Endothelial cell (in vitro differentiated cells): ENCODE measurements at regions not wholly inside any gene's neighbourhood (a gene's known extent, or its start where the extent isn't known, plus 50 kb on each side); places are given as distances from the start of the nearest gene placed in this dataset.
"Not testable (repeated sequence)": the region's sequence is repeated elsewhere in the genome, so short reads cannot be mapped to it uniquely, and the experiment has no call there.

Experiments used
- DNase-seq: peaks from one replicate; pipeline ENCODE4 v3.0.0; 2021; ENCODE audit warnings: low spot score
- H3K27ac Mint-ChIP-seq: one replicate; pipeline ENCODE4 v1.8.0; 2021; ENCODE audit warnings: mixed read lengths, inconsistent platforms; ENCODE audit not compliant: unreplicated experiment
- H3K27me3 Mint-ChIP-seq: one replicate; pipeline ENCODE4 v1.8.0; 2021; ENCODE audit warnings: mild to moderate bottlenecking, moderate library complexity, mixed read lengths, inconsistent platforms; ENCODE audit not compliant: unreplicated experiment
- H3K36me3 Mint-ChIP-seq: one replicate; pipeline ENCODE4 v1.8.0; 2021; ENCODE audit warnings: mild to moderate bottlenecking, low read depth, mixed read lengths, inconsistent platforms; ENCODE audit not compliant: unreplicated experiment
- H3K4me1 Mint-ChIP-seq: one replicate; pipeline ENCODE4 v1.8.0; 2021; ENCODE audit warnings: mild to moderate bottlenecking, mixed read lengths, inconsistent platforms; ENCODE audit not compliant: unreplicated experiment
- H3K4me3 Mint-ChIP-seq: one replicate; pipeline ENCODE4 v1.8.0; 2021; ENCODE audit warnings: mild to moderate bottlenecking, mixed read lengths, inconsistent platforms; ENCODE audit not compliant: unreplicated experiment
- H3K9me3 Mint-ChIP-seq: one replicate; pipeline ENCODE4 v1.8.0; 2021; ENCODE audit warnings: mixed read lengths, inconsistent platforms; ENCODE audit not compliant: unreplicated experiment
- TF ChIP-seq, protein P1 (sequence below): fragments of 200-600 bp; sonication (generic); IDR thresholded peaks from one replicate; pipeline ENCODE4 v1.5.0; 2021; ENCODE audit warnings: antibody characterized with exemption; ENCODE audit not compliant: unreplicated experiment

DNA sequence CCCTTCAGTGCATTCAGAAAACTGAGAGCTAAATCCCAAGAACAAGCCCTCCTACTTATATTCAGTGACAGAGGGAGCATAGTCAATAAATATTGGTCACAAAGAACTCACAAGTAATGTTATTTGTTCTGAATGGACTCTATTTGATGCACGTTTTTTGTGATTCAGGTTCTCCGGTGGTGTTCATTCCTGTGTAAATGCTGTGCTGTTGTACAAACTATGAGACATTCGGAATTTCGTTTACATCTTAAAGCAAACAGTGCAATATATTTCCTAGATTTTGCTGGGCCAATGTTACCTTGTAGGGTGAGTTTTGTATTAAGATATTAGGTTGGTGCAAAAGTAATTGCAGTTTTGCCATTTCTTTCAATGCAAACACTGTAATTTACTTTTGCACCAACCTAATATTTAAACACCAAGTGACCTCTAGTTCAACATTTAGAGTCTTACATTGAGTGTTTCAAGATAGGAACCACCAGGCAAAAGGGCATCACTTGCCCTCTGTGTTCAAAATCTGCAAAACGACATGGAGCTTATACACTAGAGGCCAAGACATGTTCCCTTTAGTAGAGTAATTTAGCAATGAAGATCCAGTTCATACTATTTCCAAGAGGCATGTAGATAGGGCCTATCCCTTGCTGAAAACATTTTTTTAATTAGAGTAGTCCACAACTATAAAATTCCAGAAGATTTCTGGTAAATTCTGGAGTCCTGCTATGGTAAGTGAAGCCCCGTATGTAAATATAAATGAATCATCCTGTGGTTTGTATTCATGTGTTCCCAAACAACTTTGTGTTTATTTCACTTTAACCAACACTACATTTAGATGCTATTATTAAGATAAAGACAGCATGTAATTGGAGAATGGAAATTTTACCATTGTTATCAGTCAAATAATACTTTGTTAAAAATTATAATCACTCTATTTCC is 444.0 kb upstream of the PTGER4 start:
- H3K4me3 Mint-ChIP-seq = no peak overlapping the region
- no peaks in the 10 kb centered on the region for H3K36me3 Mint-ChIP-seq
- H3K27me3 Mint-ChIP-seq = no peaks in the 10 kb centered on the region
- no peak for DNase-seq
- TF ChIP-seq, protein P1, sequence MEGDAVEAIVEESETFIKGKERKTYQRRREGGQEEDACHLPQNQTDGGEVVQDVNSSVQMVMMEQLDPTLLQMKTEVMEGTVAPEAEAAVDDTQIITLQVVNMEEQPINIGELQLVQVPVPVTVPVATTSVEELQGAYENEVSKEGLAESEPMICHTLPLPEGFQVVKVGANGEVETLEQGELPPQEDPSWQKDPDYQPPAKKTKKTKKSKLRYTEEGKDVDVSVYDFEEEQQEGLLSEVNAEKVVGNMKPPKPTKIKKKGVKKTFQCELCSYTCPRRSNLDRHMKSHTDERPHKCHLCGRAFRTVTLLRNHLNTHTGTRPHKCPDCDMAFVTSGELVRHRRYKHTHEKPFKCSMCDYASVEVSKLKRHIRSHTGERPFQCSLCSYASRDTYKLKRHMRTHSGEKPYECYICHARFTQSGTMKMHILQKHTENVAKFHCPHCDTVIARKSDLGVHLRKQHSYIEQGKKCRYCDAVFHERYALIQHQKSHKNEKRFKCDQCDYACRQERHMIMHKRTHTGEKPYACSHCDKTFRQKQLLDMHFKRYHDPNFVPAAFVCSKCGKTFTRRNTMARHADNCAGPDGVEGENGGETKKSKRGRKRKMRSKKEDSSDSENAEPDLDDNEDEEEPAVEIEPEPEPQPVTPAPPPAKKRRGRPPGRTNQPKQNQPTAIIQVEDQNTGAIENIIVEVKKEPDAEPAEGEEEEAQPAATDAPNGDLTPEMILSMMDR = no peak
- no peaks in the 10 kb centered on the region for H3K9me3 Mint-ChIP-seq
- no peak overlapping the region for H3K27ac Mint-ChIP-seq
- no peaks in the 10 kb centered on the region for H3K4me1 Mint-ChIP-seq

DNA sequence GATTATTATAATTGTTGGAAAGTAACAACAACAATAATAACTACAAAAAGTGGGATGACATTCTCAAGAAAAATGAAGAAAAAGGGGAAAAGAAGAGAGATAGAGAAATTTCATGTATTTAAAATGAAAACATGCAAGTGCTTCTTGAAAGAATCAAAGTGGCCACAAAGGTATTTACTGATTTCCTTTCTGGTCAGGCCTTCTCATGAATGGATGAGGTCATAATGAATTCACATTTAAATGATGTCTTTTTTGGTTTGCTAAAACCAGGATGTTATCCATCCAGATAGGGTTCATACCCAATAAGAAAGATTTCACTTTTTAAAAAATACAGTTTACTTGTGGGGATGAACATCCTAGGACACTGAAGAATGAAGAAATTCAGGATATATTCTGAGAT is 446.4 kb upstream of the PTGER4 start:
- TF ChIP-seq, protein P1 = no peak
- H3K4me1 Mint-ChIP-seq = no peaks in the 10 kb centered on the region
- DNase-seq = no peak
- no peaks in the 10 kb centered on the region for H3K27me3 Mint-ChIP-seq
- no peak overlapping the region for H3K4me3 Mint-ChIP-seq
- no peaks in the 10 kb centered on the region for H3K36me3 Mint-ChIP-seq
- H3K27ac Mint-ChIP-seq = no peak overlapping the region
- no peaks in the 10 kb centered on the region for H3K9me3 Mint-ChIP-seq

DNA sequence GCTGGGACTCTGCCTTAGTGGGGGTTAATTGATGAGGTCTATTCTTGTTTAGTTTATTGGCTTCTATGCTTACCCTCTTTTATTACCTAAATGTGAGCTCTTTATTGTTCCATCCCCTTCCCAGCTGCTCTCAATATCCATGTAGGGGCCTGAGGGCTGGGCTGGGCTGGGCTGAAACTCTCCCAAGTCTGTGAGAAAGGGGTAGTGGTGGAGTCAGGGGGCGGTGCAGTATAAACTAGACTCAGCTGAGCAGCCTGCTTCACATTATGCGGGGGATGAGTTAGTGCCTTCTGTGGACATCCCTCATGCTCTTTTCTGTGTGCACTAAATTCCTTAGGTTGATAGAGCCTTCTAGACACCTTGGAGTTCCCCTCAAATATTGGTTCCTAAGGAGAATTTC is 451.8 kb upstream of the PTGER4 start:
- no peaks in the 10 kb centered on the region for H3K9me3 Mint-ChIP-seq
- DNase-seq = no peak
- TF ChIP-seq, protein P1 = no peak
- no peak overlapping the region for H3K4me3 Mint-ChIP-seq
- no peak overlapping the region for H3K27ac Mint-ChIP-seq
- no peaks in the 10 kb centered on the region for H3K36me3 Mint-ChIP-seq
- H3K4me1 Mint-ChIP-seq = no peaks in the 10 kb centered on the region
- H3K27me3 Mint-ChIP-seq = peaks cover 1% of the 10 kb centered on the region

DNA sequence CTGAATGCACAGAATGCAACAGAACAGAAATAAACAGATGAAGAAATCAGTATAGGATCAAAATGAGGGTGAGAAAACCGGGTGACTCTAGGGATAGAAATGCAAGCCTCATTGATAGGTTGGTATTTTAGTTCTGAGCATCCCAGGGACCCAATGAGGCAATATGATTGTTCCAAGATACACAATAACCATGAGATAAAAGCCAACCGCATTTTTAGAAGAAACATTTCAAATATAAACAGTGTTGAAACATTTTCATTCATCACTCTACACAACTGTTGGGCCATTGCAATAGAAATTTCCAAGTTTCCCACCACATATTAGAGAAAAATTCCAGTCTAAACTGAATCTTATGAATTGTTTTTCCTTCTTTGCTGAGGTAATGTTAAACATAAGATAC is 452.3 kb upstream of the PTGER4 start:
- TF ChIP-seq, protein P1 = no peak
- no peaks in the 10 kb centered on the region for H3K36me3 Mint-ChIP-seq
- H3K4me3 Mint-ChIP-seq = no peak overlapping the region
- no peak for DNase-seq
- H3K4me1 Mint-ChIP-seq = no peaks in the 10 kb centered on the region
- H3K27me3 Mint-ChIP-seq = peaks cover 1% of the 10 kb centered on the region
- no peak overlapping the region for H3K27ac Mint-ChIP-seq
- no peaks in the 10 kb centered on the region for H3K9me3 Mint-ChIP-seq

DNA sequence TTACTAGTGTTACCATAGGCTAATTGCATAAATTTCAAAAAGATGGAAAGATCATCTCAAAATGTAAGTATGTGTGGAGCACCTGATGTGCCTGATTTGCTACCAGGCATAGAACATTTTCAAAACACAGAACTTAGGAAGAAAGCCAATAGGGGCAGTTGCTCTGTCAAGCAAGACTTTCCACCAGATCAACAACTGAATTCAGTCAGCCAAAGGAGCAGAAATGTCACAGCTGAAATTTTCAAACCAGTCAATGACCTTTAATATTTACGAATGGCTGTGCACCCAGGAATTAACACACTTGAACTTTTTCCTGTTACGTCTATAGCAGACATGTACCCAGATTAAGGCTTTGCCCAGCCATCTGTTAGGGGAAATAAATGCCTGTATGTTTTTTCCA is 452.8 kb upstream of the PTGER4 start:
- H3K4me1 Mint-ChIP-seq = no peaks in the 10 kb centered on the region
- no peak overlapping the region for H3K4me3 Mint-ChIP-seq
- no peaks in the 10 kb centered on the region for H3K9me3 Mint-ChIP-seq
- TF ChIP-seq, protein P1 = no peak
- H3K36me3 Mint-ChIP-seq = no peaks in the 10 kb centered on the region
- H3K27me3 Mint-ChIP-seq = peaks cover 1% of the 10 kb centered on the region
- H3K27ac Mint-ChIP-seq = no peak overlapping the region
- DNase-seq = no peak

DNA sequence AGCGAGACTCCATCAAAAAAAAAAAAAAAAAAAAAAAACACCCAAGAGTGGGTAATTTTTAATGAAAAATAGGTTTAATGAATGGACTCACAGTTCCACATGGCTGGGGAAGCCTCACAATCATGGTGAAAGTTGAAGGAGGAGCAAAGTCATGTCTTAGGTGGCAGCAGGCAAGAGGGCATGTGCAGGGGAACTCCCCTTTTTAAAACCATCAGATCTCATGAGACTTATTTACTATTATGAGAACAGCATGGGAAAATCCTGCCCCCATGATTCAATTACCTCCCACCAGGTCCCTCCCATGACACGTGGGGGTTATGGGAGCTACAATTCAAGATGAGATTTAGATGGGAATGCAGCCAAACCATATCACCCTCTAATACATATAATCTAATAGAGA is 454.6 kb upstream of the PTGER4 start:
- H3K27ac Mint-ChIP-seq, H3K9me3 Mint-ChIP-seq, H3K4me3 Mint-ChIP-seq, H3K36me3 Mint-ChIP-seq, H3K4me1 Mint-ChIP-seq, DNase-seq, H3K27me3 Mint-ChIP-seq: not testable (repeated sequence)
